ENCODE measurements at regions not wholly inside any gene's neighbourhood (a gene's known extent, or its start where the extent isn't known, plus 50 kb on each side); places are given as distances from the start of the nearest gene placed in this dataset.

DNA sequence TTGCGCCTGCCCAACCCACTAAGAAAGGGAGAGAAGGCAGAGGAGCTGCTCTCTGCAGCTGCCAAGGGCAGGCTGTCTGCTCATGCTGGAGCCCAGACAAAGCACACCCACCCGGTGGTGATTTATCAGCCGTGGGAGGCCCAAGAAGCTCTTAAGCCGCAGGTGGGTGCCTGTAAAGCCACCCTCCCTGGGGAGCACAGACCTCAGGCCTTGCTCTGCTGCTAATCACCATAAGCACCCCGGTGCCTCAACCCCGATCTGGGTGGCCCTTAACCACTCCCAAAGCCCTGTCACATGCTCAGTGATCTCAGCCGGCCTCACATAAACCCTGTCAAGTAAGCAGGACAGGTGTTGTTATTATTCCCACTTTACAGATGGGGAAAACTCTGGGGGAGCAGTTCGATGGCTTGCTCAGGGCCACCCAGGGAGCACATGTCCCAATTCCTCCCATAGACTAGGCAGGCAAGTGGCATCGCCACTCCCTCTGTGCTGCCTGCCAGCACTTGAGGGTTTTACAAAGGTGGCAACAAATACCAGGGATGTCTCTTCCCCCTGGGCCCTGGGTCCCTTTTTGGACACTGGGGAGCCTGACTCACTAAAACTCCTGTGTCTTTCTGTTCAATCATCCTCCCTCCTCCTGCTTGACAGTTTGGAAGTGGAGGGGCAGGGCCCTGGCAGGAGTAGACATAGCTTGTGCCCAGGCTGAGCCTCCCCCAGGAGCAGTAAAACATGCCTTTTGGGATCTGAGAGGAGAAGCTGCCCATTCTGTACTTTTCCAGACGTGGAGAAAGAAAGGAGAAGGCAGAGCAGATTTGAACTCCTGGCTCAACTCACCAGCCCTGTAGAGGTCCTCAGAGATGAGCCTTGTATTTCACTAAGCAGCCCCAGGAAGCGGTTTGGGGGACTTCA lies 299.3 kb downstream of the SOX9 start:
- no peak for ATAC-seq
- TF ChIP-seq GLIS3 (CRISPR knock-in tag; IDR thresholded peaks at IDR 0.05) (no peak), PPARA (CRISPR knock-in tag; IDR thresholded peaks at IDR 0.05; ENCODE audit: borderline replicate concordance) (no peak)

GRCh38 chr17:72420775-72421127 lies 299.9 kb downstream of the SOX9 start:
- TF ChIP-seq OSR1 (CRISPR knock-in tag; IDR thresholded peaks at IDR 0.05) (no peak), SNAI2 (CRISPR knock-in tag; IDR thresholded peaks at IDR 0.05) (no peak), ESRRG (CRISPR knock-in tag; IDR thresholded peaks at IDR 0.05) (no peak), BACH2 (CRISPR knock-in tag; IDR thresholded peaks at IDR 0.05; ENCODE audit: borderline replicate concordance) (no peak), ZFP3 (CRISPR knock-in tag; IDR thresholded peaks at IDR 0.05) (no peak), GLIS3 (CRISPR knock-in tag; IDR thresholded peaks at IDR 0.05) (no peak)
- TF ChIP-seq, protein P1, sequence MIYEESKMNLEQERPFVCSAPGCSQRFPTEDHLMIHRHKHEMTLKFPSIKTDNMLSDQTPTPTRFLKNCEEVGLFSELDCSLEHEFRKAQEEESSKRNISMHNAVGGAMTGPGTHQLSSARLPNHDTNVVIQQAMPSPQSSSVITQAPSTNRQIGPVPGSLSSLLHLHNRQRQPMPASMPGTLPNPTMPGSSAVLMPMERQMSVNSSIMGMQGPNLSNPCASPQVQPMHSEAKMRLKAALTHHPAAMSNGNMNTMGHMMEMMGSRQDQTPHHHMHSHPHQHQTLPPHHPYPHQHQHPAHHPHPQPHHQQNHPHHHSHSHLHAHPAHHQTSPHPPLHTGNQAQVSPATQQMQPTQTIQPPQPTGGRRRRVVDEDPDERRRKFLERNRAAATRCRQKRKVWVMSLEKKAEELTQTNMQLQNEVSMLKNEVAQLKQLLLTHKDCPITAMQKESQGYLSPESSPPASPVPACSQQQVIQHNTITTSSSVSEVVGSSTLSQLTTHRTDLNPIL (CRISPR knock-in tag; IDR thresholded peaks at IDR 0.05; ENCODE audit: low read depth), result no peak
- TF ChIP-seq, protein P2, sequence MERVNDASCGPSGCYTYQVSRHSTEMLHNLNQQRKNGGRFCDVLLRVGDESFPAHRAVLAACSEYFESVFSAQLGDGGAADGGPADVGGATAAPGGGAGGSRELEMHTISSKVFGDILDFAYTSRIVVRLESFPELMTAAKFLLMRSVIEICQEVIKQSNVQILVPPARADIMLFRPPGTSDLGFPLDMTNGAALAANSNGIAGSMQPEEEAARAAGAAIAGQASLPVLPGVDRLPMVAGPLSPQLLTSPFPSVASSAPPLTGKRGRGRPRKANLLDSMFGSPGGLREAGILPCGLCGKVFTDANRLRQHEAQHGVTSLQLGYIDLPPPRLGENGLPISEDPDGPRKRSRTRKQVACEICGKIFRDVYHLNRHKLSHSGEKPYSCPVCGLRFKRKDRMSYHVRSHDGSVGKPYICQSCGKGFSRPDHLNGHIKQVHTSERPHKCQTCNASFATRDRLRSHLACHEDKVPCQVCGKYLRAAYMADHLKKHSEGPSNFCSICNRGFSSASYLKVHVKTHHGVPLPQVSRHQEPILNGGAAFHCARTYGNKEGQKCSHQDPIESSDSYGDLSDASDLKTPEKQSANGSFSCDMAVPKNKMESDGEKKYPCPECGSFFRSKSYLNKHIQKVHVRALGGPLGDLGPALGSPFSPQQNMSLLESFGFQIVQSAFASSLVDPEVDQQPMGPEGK (CRISPR knock-in tag; IDR thresholded peaks at IDR 0.05; ENCODE audit: borderline replicate concordance), result no peak
- ATAC-seq, result no peak

- TF ChIP-seq ISL1 (CRISPR knock-in tag; IDR thresholded peaks at IDR 0.05), result 0 out of 2 replicates have a peak, but pooled peaks have one; percentile 17
- TF ChIP-seq ZNF8 (CRISPR knock-in tag; IDR thresholded peaks at IDR 0.05), result no peak
- no peak for TF ChIP-seq ESRRG (CRISPR knock-in tag; IDR thresholded peaks at IDR 0.05)
- TF ChIP-seq CSDC2 (CRISPR knock-in tag; IDR thresholded peaks at IDR 0.05), result 0 out of 2 replicates have a peak, but pooled peaks have one; percentile 47
- peak; percentile 41; the same call in 1 of the 2 replicates for TF ChIP-seq ZC3H10 (CRISPR knock-in tag; IDR thresholded peaks at IDR 0.05)
- TF ChIP-seq OSR1 (CRISPR knock-in tag; IDR thresholded peaks at IDR 0.05), result 0 out of 2 replicates have a peak, but pooled peaks have one; percentile 15
- peak; percentile 71 for ATAC-seq
These were observed 300.6 kb downstream of the SOX9 start for GRCh38 chr17:72421128-72422092.

GRCh38 chr17:72422204-72422504 lies 301.3 kb downstream of the SOX9 start:
- no peak for ATAC-seq
- TF ChIP-seq TOX (CRISPR knock-in tag; IDR thresholded peaks at IDR 0.05; ENCODE audit: borderline replicate concordance) (no peak), ISL1 (CRISPR knock-in tag; IDR thresholded peaks at IDR 0.05) (no peak), ZNF565 (CRISPR knock-in tag; conservative IDR thresholded peaks at IDR 0.05; ENCODE audit: low read depth) (no peak), SNAI2 (CRISPR knock-in tag; IDR thresholded peaks at IDR 0.05) (no peak), CSRNP3 (CRISPR knock-in tag; IDR thresholded peaks at IDR 0.05) (no peak)

DNA sequence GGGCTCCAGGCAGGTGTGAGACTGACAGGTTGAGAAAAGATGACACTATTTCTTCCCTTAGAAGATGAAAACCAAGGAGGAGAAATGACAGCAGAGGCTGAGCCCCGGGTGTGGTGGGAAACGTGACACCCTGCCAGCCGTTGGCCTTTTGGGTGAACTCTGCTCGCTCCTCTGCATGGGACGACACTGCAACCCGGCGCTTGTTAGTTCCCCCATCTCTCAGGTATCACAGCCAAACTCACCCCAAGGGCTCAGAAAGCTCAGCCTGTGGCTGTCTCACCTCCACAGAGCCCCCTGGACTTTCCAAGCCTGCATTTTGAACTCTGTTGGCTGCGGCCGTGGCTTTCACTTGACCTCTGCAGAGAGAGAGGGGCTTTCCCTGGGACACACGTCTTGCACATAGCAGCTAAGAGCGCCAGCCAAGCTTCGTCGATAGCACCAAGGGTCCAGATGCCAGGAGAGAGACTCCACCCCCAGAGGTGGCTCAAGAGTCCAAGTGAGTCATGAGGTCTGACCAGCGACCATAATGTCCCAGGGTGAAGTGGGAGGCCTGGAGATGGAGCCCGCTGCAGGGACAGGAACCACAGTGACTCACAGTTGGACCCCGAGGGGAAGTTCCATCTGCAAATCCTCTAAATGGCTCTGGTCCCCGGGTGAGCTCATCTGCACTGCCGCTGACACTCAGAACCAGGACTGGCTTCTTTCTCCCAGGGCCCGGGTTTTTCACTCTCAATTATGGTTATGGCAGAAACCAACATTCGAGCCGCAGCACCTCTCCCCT lies 301.9 kb downstream of the SOX9 start:
- TF ChIP-seq POU6F1 (CRISPR knock-in tag; IDR thresholded peaks at IDR 0.05; ENCODE audit: borderline replicate concordance, low read depth) (peak; percentile 22; the same call in 1 of the 2 replicates), CSDC2 (CRISPR knock-in tag; IDR thresholded peaks at IDR 0.05) (no peak), ZFP3 (CRISPR knock-in tag; IDR thresholded peaks at IDR 0.05) (peak; percentile 80; the same call in 1 of the 2 replicates), TCF4 (CRISPR knock-in tag; IDR thresholded peaks at IDR 0.05; ENCODE audit: borderline replicate concordance) (peak; percentile 40; the same call in 1 of the 2 replicates), TSHZ2 (CRISPR knock-in tag; IDR thresholded peaks at IDR 0.05) (peak; percentile 58; the same call in 1 of the 2 replicates)
- ATAC-seq, result peak; percentile 61
